Endothelial cell of hepatic sinusoid (primary cell): ENCODE measurements at regions not wholly inside any gene's neighbourhood (a gene's known extent, or its start where the extent isn't known, plus 50 kb on each side); places are given as distances from the start of the nearest gene placed in this dataset.

Experiments used
- in situ Hi-C: cut with HindIII; loops from 2 replicates; pipeline ENCODE4 v1.10.0; 2017; ENCODE audit warnings: low sequenced_read_pairs

DNA sequence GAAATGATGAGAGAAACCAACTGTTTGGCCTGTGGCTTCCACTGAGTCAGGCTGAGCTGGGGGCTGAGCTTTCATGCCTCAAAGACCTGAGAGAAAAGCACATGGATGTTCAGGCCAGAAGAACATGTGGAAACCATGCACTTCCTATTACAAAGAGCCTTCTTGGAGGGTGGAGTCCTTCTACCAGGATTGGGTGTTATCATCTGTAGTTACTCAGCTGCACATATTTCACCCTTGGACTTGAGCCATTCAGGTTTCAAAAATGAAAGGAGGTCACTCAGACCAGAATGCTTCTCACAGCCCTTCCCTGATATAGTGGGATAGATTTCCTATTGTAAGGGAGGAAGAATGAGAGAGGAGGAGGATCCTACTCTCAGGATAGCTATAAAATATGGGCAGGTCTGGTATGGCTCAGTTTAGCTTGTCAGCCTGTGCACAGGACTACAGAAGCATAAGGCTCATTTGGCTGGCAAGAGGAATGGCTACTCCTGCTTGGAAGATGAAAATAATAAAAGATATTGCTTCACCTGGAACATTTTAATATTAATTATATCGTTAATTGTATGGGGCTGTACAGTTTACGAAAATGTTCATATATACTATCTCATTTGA is 173.6 kb upstream of the TMC3 start:
- in situ Hi-C loops, result no loop called here

DNA sequence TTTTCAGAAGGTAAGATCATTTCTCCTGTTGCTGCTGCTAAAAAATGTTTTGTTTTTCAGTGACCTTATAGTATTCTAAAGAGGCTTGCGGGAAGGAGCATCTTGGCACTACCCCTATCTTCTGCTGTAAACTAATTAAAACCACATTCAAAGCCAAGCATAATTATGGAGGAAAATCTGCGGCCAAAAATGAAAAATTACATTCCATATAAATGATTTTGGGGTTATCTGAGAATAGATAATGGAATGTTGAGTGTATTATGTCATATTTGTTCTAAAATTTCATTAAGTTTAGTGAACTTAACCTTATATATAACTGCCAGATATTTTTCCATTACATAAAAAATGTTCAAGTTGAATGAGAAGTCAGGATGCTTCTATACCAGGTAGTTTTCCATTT is 170.4 kb upstream of the TMC3 start:
- in situ Hi-C loops, result no loop called here

DNA sequence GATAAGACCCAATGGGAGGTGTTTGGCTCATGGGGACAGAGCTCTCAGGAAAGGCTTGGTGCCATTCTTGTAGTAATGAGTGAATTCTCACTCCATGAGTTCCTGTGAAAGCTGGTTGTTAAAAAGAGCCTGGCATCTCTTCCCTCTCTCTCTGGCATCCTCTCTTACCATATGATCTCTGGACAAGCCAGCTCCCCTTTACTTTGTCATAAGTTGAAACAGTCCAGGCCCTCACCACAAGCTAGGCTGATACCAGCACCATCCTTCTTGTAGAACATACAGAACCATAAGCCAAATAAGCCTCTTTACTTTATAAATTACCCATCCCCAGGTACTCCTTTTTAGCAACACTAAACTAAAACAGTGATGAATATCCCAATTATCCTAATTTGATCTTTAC is 166.9 kb upstream of the TMC3 start:
- in situ Hi-C loops, result no loop called here

DNA sequence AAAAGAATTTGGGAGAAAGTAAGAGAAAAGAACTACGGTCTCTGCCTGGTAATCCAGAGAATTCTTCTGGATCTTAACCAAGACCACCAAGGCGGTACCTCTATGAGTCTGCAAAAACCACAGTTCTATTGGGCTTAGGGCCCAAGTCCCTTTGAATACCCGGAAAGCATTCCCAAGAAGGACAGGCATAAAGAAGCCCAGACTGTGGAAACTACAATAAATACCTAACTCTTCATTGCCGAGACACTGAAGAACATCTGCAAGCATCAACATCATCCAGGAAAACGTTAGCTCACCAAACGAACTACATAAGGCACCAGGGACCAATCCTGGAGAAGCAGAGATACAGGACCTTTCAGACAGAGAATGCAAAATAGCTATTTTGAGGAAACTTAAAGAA is 162.3 kb upstream of the TMC3 start:
- in situ Hi-C loops, result no loop called here

DNA sequence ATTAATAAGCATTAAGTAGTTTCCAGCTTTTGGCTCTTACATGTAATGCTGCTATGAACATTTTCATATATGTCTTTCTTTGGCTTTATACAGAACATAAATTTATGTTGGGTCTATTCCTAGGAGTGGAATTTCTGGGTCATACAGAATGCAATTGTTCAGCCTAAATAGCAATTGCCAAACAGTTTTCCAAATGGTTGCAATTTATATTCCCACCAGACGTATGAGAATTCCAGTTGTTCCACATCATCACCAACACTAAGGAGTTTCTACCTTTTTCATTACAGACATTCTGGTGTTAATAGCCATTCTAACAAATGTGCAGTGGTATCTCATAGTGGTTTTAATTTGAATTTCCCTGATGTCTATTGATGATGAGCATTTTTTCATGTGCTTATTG is 160.1 kb upstream of the TMC3 start:
- in situ Hi-C loops, result no loop called here

DNA sequence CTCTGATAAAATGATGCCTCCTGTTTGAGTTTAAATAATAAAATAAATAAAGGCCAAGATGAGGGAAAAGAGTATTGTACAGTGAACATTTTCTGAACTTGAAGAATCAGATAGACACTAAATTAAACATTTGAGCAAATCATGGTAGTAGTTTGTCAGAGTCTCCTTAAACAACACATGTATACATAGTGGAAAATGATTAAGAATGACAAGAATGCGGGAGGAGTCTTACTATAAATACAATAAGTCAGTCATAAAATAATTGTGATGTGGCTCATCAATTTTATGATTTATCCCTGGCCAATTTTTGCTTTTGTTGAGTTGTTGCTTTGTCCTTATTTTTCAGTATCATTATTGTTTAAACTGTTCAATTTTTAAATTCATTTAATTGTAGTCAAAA is 158.0 kb upstream of the TMC3 start:
- in situ Hi-C loops, result no loop called here

DNA sequence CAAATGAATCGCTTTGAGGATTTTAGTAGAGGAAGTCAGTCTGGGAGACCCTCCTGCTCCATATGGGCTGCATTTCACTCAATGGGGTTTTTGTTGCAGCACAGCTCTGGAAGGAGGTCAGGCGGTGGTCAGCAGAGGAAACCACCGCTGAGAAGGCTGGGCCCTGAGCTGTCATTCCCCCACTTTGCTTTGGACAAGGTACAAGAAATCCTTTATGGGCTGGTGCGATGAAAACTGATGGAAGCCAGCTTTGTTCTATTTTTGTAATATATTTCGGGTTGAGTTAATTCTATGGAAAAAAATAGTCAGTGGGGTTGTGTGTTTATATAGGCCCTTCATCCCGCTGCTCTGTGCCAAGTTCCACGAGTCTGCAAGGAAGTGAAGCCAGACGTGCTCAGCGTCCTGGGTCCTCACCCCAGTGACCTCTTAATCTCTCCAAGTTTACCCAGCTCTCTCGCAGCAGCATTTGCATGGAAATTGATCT is 157.1 kb upstream of the TMC3 start:
- in situ Hi-C loops, result no loop called here

DNA sequence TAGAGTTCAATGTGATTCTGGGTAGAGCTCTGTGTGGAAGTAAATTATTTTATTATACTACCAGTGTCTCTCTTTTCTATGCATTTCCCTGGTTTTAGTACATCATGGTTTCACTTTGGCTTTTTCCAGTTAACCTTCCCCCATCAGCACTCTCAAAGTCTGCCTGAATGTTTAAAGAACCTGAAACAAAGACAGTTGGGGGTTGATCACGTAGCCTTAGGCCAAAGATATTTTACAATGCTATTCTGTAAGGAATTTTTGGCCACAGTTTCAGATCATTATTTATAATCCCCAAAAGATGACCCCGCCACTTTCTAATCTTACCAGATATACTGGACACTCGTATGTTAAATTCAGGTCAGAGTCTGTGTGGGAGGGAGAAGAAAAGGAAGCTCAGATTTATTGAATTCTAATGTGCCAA is 156.3 kb upstream of the TMC3 start:
- in situ Hi-C loops, result no loop called here

DNA sequence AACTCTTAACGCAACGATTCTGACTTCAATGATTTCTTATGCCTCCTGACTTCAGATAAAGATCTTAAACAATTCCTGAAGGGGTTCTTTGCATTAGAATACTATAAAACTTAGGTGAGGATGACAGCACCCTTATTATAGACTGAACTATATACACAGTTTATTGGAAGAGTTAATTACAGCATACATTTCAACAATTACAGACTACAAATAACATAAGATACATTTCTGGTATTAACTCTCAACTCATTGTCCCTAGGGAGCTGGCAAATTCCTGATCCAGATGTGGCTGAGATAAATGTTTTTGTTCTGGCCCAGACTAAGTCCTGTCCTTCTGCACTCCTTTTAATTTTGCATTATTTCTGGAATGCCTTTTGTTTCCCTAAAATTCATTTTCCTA is 155.5 kb upstream of the TMC3 start:
- in situ Hi-C loops, result no loop called here

DNA sequence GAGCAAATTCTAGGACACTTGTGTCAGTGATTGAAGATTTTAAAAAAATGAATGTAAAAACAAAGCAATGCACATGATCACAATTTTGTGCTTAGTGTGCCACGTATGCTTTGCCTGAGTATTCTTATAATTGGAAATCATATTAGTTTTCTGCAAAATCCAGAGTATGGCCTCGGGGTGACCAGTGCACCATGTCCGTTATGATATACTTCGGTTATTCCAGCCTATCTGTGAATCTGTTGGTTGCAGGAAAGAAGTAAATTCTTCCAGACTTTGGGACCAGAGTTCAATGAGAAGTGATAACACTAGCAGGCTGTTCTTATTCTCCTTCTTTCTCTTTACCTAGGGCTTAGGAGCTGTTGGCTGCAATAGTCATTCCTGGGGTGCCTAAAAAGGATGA is 152.0 kb upstream of the TMC3 start:
- in situ Hi-C loops, result no loop called here

DNA sequence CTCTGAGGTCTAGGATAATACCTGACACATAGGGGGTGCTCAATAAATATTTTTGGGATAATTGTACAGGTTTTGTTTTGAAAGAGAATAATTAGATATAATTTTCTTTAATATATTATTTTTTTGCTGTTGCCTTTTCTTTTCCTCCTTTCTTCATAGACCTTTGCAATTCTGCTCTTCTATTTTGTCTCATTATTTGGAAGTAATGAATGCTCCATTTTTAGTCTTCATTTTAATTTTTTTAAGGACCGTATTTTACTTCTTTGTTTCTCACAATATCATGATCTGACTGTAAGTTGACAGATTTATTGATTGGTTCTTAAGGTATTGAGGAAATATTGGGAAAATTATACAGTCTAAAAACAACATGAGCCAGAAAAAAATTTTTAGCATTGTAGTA is 150.5 kb upstream of the TMC3 start:
- in situ Hi-C loops, result no loop called here

DNA sequence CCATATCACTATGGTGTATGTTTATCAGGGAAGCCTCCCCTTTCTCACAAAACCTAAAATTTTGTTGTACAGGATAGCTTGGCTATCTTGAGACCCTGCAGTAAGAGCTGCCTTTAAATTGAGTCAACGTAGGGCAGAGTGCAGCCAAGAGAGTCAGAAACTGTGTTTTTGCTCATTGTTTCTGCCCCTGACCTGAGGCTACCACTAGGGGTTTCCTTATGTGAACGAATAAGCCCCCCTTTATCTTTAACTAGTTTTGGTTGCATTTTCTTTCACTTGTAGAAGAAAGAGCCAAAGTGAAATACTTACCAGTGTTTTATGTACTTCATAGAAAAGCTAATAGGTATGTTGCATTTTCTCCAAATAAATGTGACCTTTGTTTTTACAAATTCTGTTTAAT is 149.9 kb upstream of the TMC3 start:
- in situ Hi-C loops, result no loop called here

DNA sequence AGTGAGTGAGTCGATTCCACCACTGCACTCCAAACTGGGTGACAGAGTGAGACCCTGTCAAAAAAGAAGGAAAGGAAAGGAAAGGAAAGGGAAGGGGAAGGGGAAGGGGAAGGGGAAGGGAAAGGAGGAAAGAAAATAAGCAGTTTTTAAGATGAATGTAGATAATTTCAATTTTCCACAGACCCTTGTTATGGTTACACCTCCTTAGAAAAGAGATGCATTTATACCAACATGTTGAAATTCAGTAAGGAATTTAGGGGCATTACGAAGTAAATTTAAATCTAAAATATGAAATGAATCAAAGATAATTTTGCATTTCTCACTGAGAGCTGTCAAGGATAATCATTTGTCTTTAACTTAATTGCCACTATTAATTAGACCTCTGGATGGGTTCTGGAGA is 146.5 kb upstream of the TMC3 start:
- in situ Hi-C loops, result no loop called here

DNA sequence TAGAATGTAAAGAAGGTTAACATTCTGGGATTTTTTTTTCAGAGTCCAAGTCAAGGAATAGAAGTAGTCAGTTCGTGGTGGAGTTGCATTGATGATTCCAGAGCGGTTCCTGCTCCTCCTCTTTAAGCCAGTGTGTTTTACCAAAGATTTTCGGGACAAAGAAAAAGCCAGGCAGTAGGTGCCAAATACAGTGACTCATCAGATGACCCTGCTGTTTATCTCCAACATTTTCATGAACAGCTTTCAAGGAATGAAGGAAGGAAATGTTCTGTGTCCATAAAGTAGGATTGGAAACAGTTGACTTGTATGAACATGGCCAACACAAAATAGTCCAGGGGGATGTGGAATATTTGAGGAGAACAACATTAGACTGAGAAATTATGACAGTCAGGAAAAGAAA is 142.4 kb upstream of the TMC3 start:
- in situ Hi-C loops, result no loop called here

DNA sequence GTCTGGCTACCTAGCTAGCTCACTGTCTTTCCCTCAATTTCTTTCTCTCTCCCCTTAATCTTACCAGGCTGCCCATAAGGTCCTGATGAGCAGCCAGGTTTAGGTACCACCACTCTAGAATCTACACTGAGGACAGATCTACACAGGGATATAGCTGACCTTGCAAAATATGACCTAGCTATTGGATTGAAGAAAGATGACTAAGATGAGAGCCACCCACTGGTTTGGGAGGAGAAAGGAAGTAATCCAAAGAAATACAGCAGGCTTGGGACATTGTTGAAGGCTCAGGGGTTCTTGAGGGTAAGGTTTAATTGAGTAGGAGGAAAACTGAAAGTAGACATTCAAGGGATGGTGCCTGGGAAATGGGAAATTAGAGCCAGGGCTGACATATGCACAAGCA is 142.0 kb upstream of the TMC3 start:
- in situ Hi-C loops, result no loop called here

DNA sequence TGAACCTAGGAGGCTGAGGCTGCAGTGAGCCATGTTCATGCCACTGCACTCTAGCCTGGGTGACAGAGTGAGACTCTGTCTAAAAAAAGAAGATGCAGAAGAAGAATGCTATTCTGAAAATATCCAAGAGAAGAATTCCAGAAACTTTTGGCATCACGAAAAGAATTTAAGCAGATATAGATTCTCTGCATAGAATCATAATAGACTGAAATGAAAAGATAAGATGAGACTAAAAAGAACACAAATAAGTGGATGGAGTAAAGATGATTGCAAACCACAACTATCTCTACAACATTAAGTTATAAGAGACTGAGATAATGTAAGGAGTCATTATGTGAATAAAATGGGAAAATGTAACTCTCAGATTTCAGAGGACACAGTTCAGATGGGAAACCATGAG is 140.7 kb upstream of the TMC3 start:
- in situ Hi-C loops, result no loop called here

DNA sequence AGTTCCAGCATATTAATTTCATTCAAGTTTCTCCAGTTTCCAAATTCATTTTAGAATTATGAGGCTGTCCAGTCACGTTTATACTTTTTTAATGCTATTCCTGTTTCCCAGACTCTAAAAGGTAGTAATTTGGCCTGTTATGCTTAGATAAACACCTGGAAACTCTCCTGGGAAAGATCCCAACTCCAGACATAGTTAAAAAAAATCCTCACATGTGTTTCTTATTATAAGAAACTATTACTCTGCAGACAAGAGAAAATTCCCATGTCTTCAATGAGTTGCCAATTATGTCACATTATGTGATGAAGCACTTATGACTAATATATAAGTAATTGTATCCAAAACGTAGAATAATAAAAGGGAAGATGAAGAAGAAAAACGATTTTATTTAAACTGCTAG is 137.1 kb upstream of the TMC3 start:
- in situ Hi-C loops, result no loop called here

DNA sequence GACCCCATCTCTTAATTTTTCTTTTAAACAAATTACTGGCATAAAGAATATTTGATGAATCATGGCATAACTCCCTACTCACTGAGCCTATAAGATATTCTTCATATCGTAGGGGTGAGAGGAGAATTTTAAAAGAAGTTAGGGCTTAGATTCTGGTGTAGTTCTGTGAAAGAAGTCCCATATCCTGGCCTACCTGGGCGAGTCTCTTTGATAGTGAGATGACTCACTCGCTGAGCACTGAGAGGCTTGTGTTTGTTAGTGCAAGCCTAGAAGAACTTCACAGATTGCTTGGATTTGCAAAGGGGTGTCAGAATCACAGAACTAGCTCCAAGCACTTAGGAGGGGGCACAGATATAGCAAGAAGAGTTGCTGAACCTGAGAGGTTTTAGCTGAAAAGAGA is 133.8 kb upstream of the TMC3 start:
- in situ Hi-C loops, result no loop called here

DNA sequence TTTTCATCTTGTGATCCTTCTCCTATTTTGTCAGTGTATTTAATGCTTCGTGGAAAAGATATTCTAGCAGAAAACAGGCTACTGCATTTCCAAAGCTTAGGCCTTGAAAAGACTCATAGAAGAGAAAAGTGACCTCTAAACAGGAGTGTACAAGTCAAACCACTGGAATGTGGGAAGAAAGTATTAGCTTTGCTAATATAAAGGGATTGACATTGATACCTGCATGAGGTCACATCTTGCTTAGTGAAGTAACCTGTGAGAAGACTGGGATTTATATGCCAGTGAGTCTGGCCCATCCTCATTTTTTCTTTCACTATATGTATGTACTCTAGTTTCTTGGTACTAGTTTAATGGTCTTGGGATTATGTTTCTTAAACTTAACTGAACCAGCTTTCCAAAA is 132.9 kb upstream of the TMC3 start:
- in situ Hi-C loops, result no loop called here

DNA sequence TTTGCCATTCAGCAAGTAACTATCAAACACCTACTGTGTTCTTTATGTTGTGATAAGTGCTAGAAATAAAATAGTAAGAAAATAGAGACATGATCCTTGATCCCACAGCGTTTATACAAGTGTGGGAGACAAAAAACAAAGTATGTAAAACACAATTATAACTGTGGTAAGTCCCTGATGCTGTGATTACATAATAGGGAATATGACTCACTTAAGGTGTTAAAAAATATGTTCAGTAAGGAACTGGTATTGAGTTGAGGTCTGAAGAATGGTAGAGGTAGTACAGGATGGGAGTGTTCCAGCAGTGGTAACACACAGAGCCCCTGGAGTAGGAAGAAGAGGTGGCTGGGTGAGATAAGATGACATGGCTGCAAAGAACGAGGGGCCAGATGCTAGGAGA is 132.1 kb upstream of the TMC3 start:
- in situ Hi-C loops, result no loop called here

DNA sequence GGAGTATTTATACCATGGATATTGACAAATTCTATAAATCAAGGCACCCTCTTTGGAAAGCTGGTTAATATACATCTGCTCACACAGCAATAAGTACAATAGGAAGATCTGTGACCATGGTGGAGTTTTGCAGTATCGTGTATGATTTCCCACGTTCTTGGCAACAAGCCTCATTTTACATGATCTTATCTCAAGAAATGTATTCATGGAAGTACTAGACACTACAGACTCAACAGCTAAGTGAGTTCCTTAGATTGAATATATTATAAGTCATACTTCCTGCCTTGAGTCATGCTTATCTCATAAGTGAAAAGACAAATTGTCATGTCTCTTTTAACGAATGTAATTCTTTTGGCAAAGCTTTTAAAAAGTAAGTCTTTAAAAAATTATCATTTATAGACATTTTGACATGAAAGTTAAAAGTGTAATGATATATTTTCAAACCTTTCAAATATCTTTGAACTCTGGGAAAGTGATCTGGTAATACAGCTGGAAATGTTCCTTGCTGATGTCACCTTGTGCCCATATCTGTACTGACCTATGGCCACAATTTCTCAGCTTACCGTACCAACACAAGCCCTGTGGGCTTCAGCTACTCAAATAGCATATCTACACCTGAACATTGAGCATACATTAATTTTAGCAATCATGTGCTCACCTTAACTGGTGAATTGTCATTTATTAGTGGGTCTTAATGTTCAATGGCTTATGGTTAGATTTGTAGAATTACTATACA is 130.3 kb upstream of the TMC3 start:
- in situ Hi-C loops, result no loop called here

DNA sequence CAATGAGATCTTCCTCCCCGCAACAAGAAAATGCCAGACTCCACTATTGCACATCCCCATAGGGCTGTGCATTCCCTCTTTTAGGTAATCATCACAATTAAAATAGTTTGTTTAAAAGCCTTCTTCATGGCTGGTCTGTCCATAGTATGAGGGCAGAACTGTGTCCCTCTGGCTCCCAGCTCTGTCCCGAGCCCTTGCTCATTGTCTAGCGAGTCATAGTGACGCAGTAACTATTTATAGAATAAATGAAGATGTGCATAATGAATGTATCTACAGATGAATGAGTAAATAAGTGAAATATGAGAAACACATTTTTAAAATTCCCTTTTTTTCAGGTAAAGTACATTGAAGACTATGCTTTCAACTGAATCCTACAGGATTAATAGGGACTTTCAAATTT is 128.4 kb upstream of the TMC3 start:
- in situ Hi-C loops, result no loop called here

DNA sequence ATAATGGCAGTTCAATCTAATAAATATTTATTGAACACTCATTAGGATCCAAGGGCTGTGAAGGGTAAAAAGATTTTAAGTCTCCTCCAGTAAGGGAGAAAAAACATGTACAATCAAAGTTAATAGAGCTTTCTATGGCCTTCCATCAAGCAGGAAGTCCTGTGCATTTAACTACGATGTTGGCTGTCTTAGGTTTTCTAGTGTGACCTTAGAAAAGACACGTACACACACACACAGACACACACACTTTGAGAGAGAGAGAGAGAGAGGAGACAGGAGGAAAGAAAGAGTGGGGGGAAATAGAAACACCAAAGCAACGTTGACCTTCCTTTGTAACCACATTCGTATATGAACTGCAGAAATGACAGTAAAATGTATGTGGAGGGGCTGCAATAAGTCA is 126.1 kb upstream of the TMC3 start:
- in situ Hi-C loops, result no loop called here
